ENCODE measurements at regions not wholly inside any gene's neighbourhood (a gene's known extent, or its start where the extent isn't known, plus 50 kb on each side); places are given as distances from the start of the nearest gene placed in this dataset.
A peak's percentile ranks its signal among the peaks of the same experiment; 100 is the strongest.

DNA sequence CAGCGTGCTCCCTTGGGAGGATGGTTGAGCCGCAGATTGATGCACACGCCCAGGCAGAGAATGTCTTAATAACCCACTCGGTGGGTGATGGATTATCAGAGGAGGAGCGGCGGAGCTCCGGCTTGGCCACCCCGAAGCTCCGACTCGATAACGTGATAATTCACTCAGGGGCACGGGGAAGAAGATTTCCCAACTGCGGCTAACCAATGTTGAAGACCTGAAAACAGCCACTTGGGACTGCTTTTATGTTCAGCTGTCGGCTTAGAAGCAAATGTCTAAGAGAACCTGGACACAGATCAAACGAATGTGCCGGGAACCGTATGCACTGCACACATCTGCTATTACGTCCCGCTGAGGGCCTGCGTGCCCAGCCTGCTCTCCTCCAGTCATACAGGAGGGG lies 206.8 kb upstream of the CADM1 start:
- DNase-seq (ENCODE audit: low spot score) = no peak

DNA sequence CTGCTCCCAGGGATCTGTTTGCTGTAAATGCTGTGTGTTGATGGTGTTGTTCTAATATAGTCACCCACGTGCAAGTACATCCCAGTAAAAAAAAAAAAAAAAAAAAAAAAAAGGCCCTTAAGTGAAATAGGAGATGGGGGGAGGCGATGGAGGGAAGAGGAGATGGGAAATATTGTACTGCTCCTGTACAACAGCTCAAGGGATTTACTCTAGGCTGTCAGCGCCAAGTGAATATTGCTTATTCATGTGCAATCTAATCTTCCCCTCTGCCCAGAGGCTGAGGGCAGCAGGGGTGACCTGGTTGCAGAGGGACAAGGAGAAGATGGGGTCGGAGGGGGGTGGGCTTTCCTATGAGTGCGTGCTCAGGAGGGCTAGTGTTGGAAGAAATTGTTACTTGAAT lies 206.2 kb upstream of the CADM1 start:
- DNase-seq (ENCODE audit: low spot score) = no peak

DNA sequence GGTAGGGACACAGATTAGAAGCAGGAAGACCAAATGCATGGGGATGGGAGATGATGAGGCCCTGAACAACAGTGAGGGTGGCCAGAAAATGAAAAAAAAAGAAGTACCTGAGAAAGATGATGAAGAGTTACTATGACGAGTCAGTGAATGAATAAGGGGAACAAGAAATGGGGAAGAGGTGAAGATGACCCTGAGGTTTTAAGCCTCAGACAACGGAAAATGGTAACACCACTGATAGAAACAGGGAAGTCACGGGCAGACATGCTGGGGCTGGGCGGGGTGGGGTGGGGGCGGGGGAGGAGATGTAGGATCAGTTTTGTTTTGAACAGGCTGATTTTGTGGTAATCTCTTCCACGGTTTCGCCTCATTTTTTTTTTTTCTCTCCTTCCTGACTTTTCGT lies 205.1 kb upstream of the CADM1 start:
- no peak for DNase-seq (ENCODE audit: low spot score)

DNA sequence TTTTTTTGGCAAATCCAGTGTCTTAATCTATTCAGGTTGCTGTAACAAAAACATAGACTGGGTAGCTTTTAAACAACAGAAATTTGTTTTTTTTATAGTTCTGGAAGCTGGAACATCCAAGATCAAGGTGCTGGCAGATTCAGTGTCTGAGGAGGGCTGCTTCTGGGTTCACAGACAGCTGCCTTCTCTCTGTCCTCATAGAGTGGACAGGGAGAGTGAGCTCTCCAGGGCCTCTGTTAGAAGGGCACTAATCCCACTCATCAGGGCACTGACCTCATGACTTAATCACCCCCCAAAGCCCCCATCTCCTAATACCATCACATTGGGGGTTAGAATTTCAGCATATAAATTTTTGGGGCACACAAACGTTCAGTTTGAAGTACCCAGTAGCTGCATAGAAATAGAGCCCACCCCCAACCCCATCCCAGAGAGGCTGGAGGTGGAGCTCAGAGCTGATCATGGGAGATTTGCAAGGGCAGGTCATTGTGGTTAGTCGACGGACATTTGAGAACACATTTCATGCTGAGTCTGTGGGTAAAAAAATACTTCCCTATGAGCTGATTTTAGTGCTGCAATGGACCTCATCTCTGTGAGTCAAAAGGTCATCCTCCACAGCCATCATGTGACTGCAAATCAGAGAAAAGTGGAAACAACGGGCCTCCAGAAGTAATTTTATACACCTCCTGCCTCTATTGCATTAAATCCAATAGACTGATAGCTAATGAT lies 203.1 kb upstream of the CADM1 start:
- DNase-seq (ENCODE audit: low spot score) = no peak

- no peak for DNase-seq (ENCODE audit: low spot score)
Observed at GRCh38 chr11:115706626-115707135, 202.5 kb upstream of the CADM1 start.

DNA sequence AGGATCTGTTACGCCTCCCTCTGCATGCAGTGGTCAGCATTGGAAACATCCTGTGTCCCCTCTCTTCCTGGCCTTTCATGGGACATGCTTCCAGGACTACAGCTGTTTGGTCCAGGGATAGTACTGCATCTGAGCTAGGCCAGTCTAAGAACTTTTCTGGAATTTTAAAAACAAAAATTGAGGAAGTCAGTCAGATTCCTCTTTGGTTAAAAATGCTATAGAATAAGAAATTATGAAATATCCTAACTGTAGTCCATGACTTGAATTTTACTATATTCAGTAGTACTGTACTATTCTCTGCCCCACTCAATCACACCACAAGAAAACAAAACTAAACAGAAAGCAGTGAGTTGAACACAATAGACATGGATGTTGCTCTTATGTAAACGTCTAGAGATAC lies 201.0 kb upstream of the CADM1 start:
- no peak for DNase-seq (ENCODE audit: low spot score)

DNA sequence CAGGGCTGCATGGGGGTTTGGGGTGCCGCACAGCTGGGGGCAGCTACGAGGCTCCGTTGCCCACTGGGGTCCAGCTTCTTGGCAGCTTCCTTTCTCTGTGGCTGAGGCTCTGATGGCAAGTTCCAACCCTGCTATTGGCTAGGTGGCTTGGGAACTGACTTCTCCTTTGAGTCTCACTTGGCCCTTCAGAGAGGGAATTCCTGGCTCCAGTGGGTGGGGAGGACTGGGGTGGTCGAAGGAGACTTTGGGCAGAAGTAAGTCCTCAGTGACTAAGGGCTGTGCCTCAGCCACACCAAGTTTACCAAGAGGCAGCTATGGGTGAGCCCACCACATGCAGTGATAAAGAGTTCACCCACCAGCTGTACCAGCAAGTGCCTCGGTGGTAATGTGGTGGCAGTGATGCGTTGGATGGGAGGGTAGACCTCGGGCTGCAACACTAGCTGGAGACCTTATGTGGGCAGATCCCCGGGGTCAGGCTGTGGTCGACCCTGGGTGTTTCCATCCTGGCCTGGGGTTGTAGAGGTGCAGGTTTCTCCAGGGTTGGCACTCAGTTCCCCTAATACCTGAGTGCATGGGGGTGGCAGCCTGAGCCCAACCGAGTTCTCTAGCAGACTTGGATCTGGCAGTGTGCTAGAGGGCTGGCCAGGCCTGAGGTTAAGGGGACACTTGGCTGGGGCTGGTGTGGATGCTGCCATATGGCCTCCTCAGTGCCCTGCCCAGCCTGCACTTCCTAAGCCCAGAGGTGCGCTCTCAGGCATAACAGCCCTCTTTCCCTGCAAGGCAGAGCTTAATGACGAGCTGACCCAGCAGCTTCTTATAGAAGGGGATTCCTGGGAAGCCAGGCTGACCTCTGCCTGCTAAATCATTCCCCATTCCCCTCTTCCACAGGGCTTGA lies 197.0 kb upstream of the CADM1 start:
- no peak for DNase-seq (ENCODE audit: low spot score)

DNA sequence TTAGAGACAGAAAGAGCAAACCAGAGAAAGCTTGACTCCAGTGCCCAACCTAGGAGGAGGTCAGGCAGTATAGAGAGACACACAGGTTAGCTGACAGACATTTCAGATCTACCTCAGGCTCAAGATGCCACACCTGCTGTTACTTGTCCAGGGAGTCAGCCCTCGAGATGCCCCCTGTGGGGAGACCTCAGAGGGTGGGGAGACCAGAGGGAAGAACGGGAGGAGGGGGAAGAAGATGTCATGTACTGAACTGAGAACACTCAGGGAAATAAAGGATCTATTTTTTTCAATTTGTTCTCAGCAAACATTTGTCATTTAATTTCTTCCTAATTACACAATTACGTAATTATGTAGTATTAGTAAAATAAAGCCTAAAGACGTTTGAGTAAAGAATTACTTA lies 196.3 kb upstream of the CADM1 start:
- no peak for DNase-seq (ENCODE audit: low spot score)

DNA sequence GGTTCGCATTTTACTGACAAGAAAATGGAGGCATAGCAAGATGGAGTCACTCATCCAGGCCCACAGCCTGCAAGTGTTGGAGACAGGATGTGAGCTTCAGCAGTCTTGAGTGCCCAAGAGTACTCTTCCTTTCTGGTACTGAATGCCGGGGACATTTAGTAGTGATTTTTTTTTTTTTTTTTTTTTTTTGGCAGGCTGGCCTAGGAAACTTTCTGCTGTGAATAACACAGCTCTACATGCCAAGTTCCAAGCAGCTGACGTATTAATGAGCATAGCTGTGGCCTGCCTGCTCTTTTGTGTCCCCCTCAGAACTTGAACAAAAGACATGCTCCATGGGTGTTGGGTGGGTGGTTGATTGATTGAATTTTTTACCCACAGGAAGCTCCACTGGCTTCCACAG lies 195.5 kb upstream of the CADM1 start:
- DNase-seq (ENCODE audit: low spot score) = no peak

GRCh38 chr11:115699326-115699725 lies 195.1 kb upstream of the CADM1 start:
- no peak for DNase-seq (ENCODE audit: low spot score)

DNA sequence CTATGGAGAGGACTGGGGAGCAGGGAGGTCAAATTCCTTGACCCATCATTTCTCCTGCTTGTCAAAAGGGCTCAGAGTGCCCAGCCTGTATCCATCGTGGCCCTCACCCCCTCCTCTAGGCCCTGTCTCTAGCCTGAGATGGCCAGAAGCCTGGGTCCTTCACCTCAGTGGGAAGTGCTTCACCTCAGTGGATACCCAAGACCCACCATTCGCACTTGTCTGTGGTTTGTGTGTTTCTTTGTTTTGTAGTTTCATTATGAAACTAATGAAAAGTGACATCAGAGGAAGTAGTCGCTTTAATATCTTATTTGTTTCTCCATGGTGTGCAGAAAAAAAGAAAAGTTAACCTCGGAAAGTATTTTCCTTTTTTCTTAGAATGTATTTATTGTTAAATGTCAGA lies 194.0 kb upstream of the CADM1 start:
- no peak for DNase-seq (ENCODE audit: low spot score)

DNA sequence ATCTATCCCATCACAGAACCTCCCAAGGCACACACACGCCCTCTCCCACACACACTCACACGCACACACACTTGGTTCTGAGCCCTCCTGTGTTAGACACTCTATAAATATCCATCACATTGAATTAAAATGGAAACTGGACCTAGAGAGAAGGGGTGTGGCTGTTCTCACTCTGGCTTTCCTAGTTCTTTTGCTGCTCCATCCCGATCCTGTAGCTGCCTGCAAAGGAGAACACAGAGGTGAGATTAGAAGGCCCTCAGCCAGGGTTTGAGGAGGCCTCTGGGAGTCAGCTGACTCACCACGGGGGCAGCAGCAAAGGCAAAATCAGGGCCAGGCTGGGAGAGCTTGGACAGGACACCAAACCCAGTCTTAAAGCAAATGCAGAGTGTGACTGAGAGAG lies 192.3 kb upstream of the CADM1 start:
- no peak for DNase-seq (ENCODE audit: low spot score)

GRCh38 chr11:115695677-115696364 lies 191.6 kb upstream of the CADM1 start:
- DNase-seq (ENCODE audit: low spot score) = no peak

GRCh38 chr11:115693002-115693401 lies 188.8 kb upstream of the CADM1 start:
- no peak for DNase-seq (ENCODE audit: low spot score)

DNA sequence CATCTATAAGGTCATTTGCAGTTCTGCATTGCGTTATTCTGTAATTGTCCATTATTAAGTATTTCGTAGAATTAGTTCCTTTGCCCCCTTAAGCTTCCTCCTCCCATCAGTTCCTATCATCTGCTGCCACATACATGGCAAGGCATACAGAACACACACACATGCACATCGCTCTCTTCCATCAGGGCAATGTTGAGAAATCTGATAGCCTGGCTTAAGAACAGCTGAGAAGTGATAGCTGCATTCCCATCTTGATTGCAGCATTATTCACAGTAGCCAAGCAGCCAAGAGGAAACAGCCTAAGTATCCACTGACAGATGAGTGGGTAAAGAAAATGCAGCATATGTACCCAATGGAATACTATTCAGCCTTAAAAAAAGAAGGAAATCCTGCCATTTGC lies 186.8 kb upstream of the CADM1 start:
- DNase-seq (ENCODE audit: low spot score) = no peak

- DNase-seq (ENCODE audit: low spot score) = no peak
Observed at GRCh38 chr11:115687934-115688333, 183.7 kb upstream of the CADM1 start.

- DNase-seq (ENCODE audit: low spot score) = no peak
Observed at GRCh38 chr11:115684699-115685098, 180.5 kb upstream of the CADM1 start.

- no peak for DNase-seq (ENCODE audit: low spot score)
Observed at GRCh38 chr11:115684135-115684534, 179.9 kb upstream of the CADM1 start.

GRCh38 chr11:115682888-115683287 lies 178.7 kb upstream of the CADM1 start:
- no peak for DNase-seq (ENCODE audit: low spot score)

- no peak for DNase-seq (ENCODE audit: low spot score)
Observed at GRCh38 chr11:115682101-115682500, 177.9 kb upstream of the CADM1 start.

GRCh38 chr11:115679945-115680344 lies 175.7 kb upstream of the CADM1 start:
- no peak for DNase-seq (ENCODE audit: low spot score)

DNA sequence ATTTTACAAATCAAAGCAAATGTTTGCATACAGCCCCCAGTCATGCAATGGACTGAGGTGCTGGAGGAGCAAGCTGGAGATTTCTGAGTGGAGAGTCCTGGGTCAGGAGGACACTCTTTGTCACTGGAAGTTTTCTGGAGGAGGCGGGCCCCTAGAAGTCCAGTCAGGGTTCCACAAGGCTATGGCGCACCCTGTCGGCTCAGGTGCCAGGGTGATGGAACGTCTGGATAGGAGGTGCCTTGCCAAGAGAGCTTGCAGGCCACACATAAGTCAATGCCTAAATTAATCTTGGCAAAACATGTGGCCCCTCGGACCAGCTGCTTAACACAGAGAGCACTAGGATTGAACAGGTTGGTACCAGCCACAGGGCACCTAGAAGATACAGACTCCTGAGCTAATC lies 174.7 kb upstream of the CADM1 start:
- DNase-seq (ENCODE audit: low spot score) = peak; percentile 35
